HCT116 (cell line): ENCODE measurements at regions not wholly inside any gene's neighbourhood (a gene's known extent, or its start where the extent isn't known, plus 50 kb on each side); places are given as distances from the start of the nearest gene placed in this dataset.

Experiments
- CTCF ChIP-seq, 3 experiments: fragments of 200-600 bp in 1 of 3; sonication (generic) in 1 of 3; IDR thresholded peaks in 2 of 3; conservative IDR thresholded peaks in 1 of 3; 2 replicates each; pipeline ENCODE4 v1.5.1; 2012 to 2017; ENCODE audit warnings: low read depth in 2 of 3, low read length in 2 of 3, antibody characterized with exemption in 1 of 3, borderline replicate concordance in 1 of 3, control low read depth in 1 of 3, mild to moderate bottlenecking in 1 of 3, mixed read lengths in 1 of 3, mixed run types in 1 of 3, moderate library complexity in 1 of 3; ENCODE audit not compliant: insufficient read depth in 1 of 3
- EZH2 ChIP-seq: fragments of 200-600 bp; sonication (generic); IDR thresholded peaks from 2 replicates; pipeline ENCODE4 v1.6.1; 2017; ENCODE audit warnings: antibody characterized with exemption, mixed run types
- EZH2phosphoT487 ChIP-seq: fragments of 200-600 bp; IDR thresholded peaks from 2 replicates; pipeline ENCODE4 v1.6.1; 2018; ENCODE audit warnings: antibody characterized with exemption, borderline replicate concordance
- POLR2A ChIP-seq: IDR thresholded peaks from 2 replicates; pipeline ENCODE4 v1.7.0; 2011; ENCODE audit warnings: borderline replicate concordance; ENCODE audit not compliant: insufficient read depth, insufficient read length; ENCODE audit errors: extremely low read depth
- SP1 ChIP-seq: IDR thresholded peaks from 2 replicates; pipeline ENCODE4 v1.6.1; 2012; ENCODE audit warnings: low read depth
- ZNF274 ChIP-seq: fragments of 200-500 bp; sonication (Bioruptor generic); IDR thresholded peaks from 2 replicates; pipeline ENCODE4 v1.6.1; 2014; ENCODE audit warnings: mild to moderate bottlenecking, low read depth, low read length, inconsistent platforms

GRCh38 chr6:141258516-141258915 is 874.2 kb upstream of the GJE1 start:
- TF ChIP-seq EZH2 (no peak), CTCF (IDR thresholded peaks at IDR 0.05 in 2 of 3, conservative IDR thresholded peaks at IDR 0.05 in 1 of 3; ENCODE audit: borderline replicate concordance in 1 of 3, insufficient read depth in 1 of 3, low read depth in 2 of 3, low read length in 2 of 3) (no peak), EZH2phosphoT487 (no peak), ZNF274 (no peak), POLR2A (no peak), SP1 (no peak)
